Breast epithelium (tissue), 4 donors: ENCODE measurements at regions not wholly inside any gene's neighbourhood (a gene's known extent, or its start where the extent isn't known, plus 50 kb on each side); places are given as distances from the start of the nearest gene placed in this dataset.
"Not testable (repeated sequence)": the region's sequence is repeated elsewhere in the genome, so short reads cannot be mapped to it uniquely, and the experiment has no call there.

ENCODE experiments used
- DNase-seq, 2 donors: peaks; one replicate each; pipeline ENCODE4 v3.0.0-alpha.2; 2019; ENCODE audit warnings: low spot score in 2 of 2
- H3K27ac ChIP-seq, 2 donors: fragments of 200-600 bp; sonication (generic) in 1 of 2; one replicate each; pipeline ENCODE4 v1.5.1; 2016 to 2019; ENCODE audit warnings: mild to moderate bottlenecking in 1 of 2
- H3K27me3 ChIP-seq, 2 donors: fragments of 200-600 bp; sonication (generic) in 1 of 2; one replicate each; pipeline versions ENCODE4 v1.5.1 to v1.6.0; 2017 to 2019; ENCODE audit warnings: control low read depth in 1 of 2, mild to moderate bottlenecking in 1 of 2
- H3K36me3 ChIP-seq: fragments of 200-600 bp; one replicate; pipeline ENCODE4 v1.5.1; 2019
- H3K4me1 ChIP-seq, 2 donors: fragments of 200-600 bp; sonication (generic); one replicate each; pipeline ENCODE4 v1.5.1; 2016 to 2019; ENCODE audit warnings: control low read depth in 1 of 2
- H3K4me3 ChIP-seq, 3 donors: fragments of 200-600 bp; sonication (generic); 1 replicate in 2 of 3; 2 replicates in 1 of 3; pipeline ENCODE4 v1.5.1; 2016 to 2019; ENCODE audit warnings: mild to moderate bottlenecking in 3 of 3, moderate library complexity in 2 of 3
- H3K9me3 ChIP-seq, 2 donors: fragments of 200-600 bp; sonication (generic) in 1 of 2; one replicate each; pipeline ENCODE4 v1.5.1; 2016 to 2019; ENCODE audit warnings: control low read depth in 1 of 2
- POLR2A ChIP-seq: fragments of 450-650 bp; IDR thresholded peaks from one replicate; pipeline ENCODE4 v1.6.1; 2016; ENCODE audit warnings: antibody characterized with exemption, mild to moderate bottlenecking, moderate library complexity
- POLR2AphosphoS5 ChIP-seq, 3 donors: sonication (generic); formaldehyde crosslinking; IDR thresholded peaks; one replicate each; pipeline ENCODE4 v1.6.1; 2017; ENCODE audit warnings: antibody characterized with exemption in 3 of 3
- intact Hi-C: fragments of 100-400 bp; cut with DNase I; formaldehyde crosslinking; loops from one replicate; pipeline ENCODE4 v1.15.1; 2023; ENCODE audit warnings: low total_unique reads
- TF ChIP-seq, protein P1 (sequence below), 3 donors: fragments of 450-650 bp; IDR thresholded peaks; one replicate each; pipeline ENCODE4 v1.5.1; 2016 to 2017; ENCODE audit warnings: antibody characterized with exemption in 3 of 3, mild to moderate bottlenecking in 3 of 3, moderate library complexity in 3 of 3

GRCh38 chr1:4256351-4256750 lies 356.3 kb upstream of the C1orf174 start:
- Histone ChIP-seq H3K36me3 (no peaks in the 10 kb centered on the region), H3K9me3 (peaks cover 7 to 21% of the 10 kb centered on the region in 2 donors), H3K4me3 (no peak overlapping the region), H3K27me3 (no peaks in the 10 kb centered on the region), H3K27ac (no peak overlapping the region), H3K4me1 (no peaks in the 10 kb centered on the region)
- no peak for DNase-seq
- intact Hi-C loops: no loop called here
- TF ChIP-seq POLR2AphosphoS5 (IDR thresholded peaks at IDR 0.05) (no peak), POLR2A (no peak)
- TF ChIP-seq, protein P1, sequence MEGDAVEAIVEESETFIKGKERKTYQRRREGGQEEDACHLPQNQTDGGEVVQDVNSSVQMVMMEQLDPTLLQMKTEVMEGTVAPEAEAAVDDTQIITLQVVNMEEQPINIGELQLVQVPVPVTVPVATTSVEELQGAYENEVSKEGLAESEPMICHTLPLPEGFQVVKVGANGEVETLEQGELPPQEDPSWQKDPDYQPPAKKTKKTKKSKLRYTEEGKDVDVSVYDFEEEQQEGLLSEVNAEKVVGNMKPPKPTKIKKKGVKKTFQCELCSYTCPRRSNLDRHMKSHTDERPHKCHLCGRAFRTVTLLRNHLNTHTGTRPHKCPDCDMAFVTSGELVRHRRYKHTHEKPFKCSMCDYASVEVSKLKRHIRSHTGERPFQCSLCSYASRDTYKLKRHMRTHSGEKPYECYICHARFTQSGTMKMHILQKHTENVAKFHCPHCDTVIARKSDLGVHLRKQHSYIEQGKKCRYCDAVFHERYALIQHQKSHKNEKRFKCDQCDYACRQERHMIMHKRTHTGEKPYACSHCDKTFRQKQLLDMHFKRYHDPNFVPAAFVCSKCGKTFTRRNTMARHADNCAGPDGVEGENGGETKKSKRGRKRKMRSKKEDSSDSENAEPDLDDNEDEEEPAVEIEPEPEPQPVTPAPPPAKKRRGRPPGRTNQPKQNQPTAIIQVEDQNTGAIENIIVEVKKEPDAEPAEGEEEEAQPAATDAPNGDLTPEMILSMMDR (IDR thresholded peaks at IDR 0.05): no peak

- intact Hi-C loops, H3K4me3 ChIP-seq, H3K27me3 ChIP-seq, H3K4me1 ChIP-seq, DNase-seq, H3K27ac ChIP-seq, H3K36me3 ChIP-seq: not testable (repeated sequence)
- H3K9me3 ChIP-seq: peaks cover 7 to 21% of the 10 kb centered on the region in 2 donors
Observed at GRCh38 chr1:4258146-4258777, 358.2 kb upstream of the C1orf174 start.

DNA sequence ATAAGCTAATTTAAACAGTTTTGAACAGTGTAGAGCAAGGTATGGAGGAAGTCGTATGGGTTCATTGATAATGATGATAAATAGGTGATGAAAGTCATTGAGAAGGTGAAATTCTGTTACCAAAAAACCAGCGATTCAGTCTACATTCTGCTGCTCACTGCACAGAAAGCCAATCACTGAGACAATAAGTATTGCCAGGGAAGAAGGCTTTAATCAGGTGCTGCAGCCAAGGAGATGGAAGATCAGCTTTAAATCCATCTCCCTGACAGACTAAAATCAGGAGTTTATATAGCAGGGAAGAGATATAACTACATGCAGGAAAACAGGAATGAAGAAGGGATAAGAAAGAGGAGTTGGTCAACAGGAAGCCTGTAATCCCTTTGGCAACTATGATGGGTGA lies 361.3 kb upstream of the C1orf174 start:
- TF ChIP-seq POLR2A: no peak
- TF ChIP-seq, protein P1 (IDR thresholded peaks at IDR 0.05): no peak
- TF ChIP-seq POLR2AphosphoS5 (IDR thresholded peaks at IDR 0.05): no peak

DNA sequence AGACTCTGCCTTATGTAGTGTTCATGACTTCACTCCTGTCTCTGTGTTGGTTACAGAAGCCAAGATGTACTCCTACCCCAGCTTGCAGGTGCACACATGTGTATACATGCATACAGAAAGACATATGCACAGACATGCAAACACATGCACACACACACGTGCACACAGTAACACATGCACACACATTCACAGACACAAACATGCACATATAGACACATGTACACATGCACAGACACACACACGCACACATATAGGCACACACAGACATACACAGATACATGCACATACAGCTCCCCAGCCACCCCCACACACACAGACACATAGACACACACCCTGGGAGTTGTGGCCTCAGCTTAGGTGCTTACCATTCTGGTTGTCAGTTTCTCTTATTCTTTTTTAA lies 362.6 kb upstream of the C1orf174 start:
- Histone ChIP-seq H3K27ac (no peak overlapping the region), H3K4me3 (no peak overlapping the region), H3K9me3 (peaks cover 7 to 13% of the 10 kb centered on the region in 2 donors), H3K36me3 (no peaks in the 10 kb centered on the region), H3K4me1 (no peaks in the 10 kb centered on the region), H3K27me3 (peaks cover 0 to 4% of the 10 kb centered on the region in 2 donors)
- intact Hi-C loops: no loop called here
- DNase-seq: no peak
- no peak for TF ChIP-seq POLR2AphosphoS5 (IDR thresholded peaks at IDR 0.05)
- no peak for TF ChIP-seq POLR2A
- TF ChIP-seq, protein P1 (IDR thresholded peaks at IDR 0.05): no peak

More for the DNA sequence above, 361.3 kb upstream of the C1orf174 start:
- Histone ChIP-seq H3K27ac (no peak overlapping the region), H3K36me3 (no peaks in the 10 kb centered on the region), H3K4me1 (no peaks in the 10 kb centered on the region), H3K9me3 (peaks cover 7 to 21% of the 10 kb centered on the region in 2 donors), H3K27me3 (peaks cover 0 to 4% of the 10 kb centered on the region in 2 donors), H3K4me3 (no peak overlapping the region)
- DNase-seq: no peak
- intact Hi-C loops: no loop called here

DNA sequence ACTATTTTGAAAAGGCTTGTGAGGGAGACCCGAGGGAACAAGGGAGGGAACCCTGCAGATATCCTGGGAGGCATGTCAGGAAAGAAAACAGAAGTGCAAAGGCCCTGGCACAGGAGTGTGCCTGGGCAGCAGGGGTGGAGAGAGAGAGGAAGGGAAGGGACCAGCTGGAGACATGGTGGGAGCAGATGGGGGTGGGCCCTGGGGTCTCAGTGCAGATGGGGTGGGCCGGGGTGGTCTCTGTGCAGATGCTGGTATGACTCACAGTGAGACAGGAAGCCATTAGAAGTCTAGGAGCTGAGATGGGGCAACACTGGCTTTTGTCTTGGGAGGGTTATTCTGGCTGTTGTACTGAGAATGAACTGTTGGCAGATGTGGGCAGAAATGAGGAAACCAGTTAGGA lies 363.6 kb upstream of the C1orf174 start:
- Histone ChIP-seq H3K27ac (no peak overlapping the region), H3K9me3 (peaks cover under 1 to 2% of the 10 kb centered on the region in 2 donors), H3K4me1 (no peaks in the 10 kb centered on the region), H3K36me3 (no peaks in the 10 kb centered on the region), H3K4me3 (no peak overlapping the region), H3K27me3 (peaks cover 0 to 4% of the 10 kb centered on the region in 2 donors)
- no peak for TF ChIP-seq POLR2A
- TF ChIP-seq POLR2AphosphoS5 (IDR thresholded peaks at IDR 0.05): no peak
- TF ChIP-seq, protein P1 (IDR thresholded peaks at IDR 0.05): no peak
- intact Hi-C loops: no loop called here
- no peak for DNase-seq

DNA sequence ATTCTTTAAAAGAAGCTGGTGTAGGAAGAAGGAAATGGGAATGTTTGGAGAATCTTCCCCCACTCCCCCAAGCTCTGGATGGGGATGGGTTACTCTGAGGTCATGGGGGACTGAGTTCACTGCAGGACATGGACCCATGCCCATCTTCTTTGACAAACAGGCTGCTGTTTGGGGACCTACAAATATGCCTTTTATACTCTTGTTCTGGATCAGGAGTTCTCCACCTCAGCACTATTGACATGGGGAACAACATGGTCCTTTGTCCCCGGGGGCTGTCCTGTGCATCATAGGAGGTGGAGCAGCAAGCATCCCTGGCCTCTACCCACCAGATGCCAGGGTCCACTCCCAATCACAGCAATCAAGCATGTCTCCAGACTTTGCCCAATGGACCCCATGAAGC lies 365.8 kb upstream of the C1orf174 start:
- DNase-seq: no peak
- Histone ChIP-seq H3K27ac (no peak overlapping the region), H3K9me3 (no peaks in the 10 kb centered on the region), H3K36me3 (no peaks in the 10 kb centered on the region), H3K4me3 (no peak overlapping the region), H3K27me3 (peaks cover 0 to 4% of the 10 kb centered on the region in 2 donors), H3K4me1 (no peaks in the 10 kb centered on the region)
- TF ChIP-seq POLR2AphosphoS5 (IDR thresholded peaks at IDR 0.05) (no peak), POLR2A (no peak)
- TF ChIP-seq, protein P1 (IDR thresholded peaks at IDR 0.05): no peak
- intact Hi-C loops: no loop called here
